DND-41 (cell line): ENCODE measurements at regions not wholly inside any gene's neighbourhood (a gene's known extent, or its start where the extent isn't known, plus 50 kb on each side); places are given as distances from the start of the nearest gene placed in this dataset.

Experiments used
- ATAC-seq: fragments of 200-7000 bp; cut with Tn5 transposase; 3 replicates; pipeline ENCODE4 v1.9.1; 2021; ENCODE audit warnings: low read depth; ENCODE audit not compliant: insufficient read depth
- DNase-seq: peaks from one replicate; pipeline ENCODE4 v3.0.0-alpha.2; 2020
- H2AFZ ChIP-seq: 2 replicates; pipeline ENCODE4 v1.6.0; 2012; ENCODE audit warnings: low read depth, low read length
- H3K27ac ChIP-seq: 2 replicates; pipeline ENCODE4 v1.5.1; 2012; ENCODE audit warnings: low read length, inconsistent platforms
- H3K27me3 ChIP-seq: fragments of 200-600 bp; sonication (generic); 2 replicates; pipeline ENCODE4 v1.6.0; 2012; ENCODE audit warnings: low read length, mild to moderate bottlenecking, inconsistent platforms; ENCODE audit not compliant: insufficient read depth, poor library complexity
- H3K36me3 ChIP-seq: 2 replicates; pipeline ENCODE4 v1.5.1; 2012; ENCODE audit warnings: low read length, inconsistent platforms; ENCODE audit not compliant: insufficient read depth
- H3K4me1 ChIP-seq: 2 replicates; pipeline ENCODE4 v1.5.1; 2012; ENCODE audit warnings: mild to moderate bottlenecking, low read length; ENCODE audit not compliant: insufficient read depth
- H3K4me2 ChIP-seq: 2 replicates; pipeline ENCODE4 v1.6.0; 2012; ENCODE audit warnings: mild to moderate bottlenecking, moderate library complexity, low read length, inconsistent platforms; ENCODE audit not compliant: insufficient read depth
- H3K4me3 ChIP-seq, 2 experiments: fragments of 200-600 bp in 1 of 2; shearing (Covaris generic) in 1 of 2; 2 replicates each; pipeline ENCODE4 v1.5.1; 2012 to 2016; ENCODE audit warnings: inconsistent platforms in 2 of 2, low read length in 2 of 2, mild to moderate bottlenecking in 2 of 2, low read depth in 1 of 2, moderate library complexity in 1 of 2
- H3K79me2 ChIP-seq: 2 replicates; pipeline ENCODE4 v1.6.0; 2012; ENCODE audit warnings: low read length, inconsistent platforms; ENCODE audit not compliant: insufficient read depth
- H3K9ac ChIP-seq: 2 replicates; pipeline ENCODE4 v1.6.0; 2012; ENCODE audit warnings: low read depth, mild to moderate bottlenecking, inconsistent platforms, low read length, moderate library complexity
- H3K9me3 ChIP-seq: 2 replicates; pipeline ENCODE4 v1.5.1; 2012; ENCODE audit warnings: low read length, moderate library complexity, mild to moderate bottlenecking, inconsistent platforms; ENCODE audit not compliant: insufficient read depth, severe bottlenecking
- H4K20me1 ChIP-seq: 2 replicates; pipeline ENCODE4 v1.6.0; 2012; ENCODE audit warnings: low read length; ENCODE audit not compliant: insufficient read depth
- EZH2 ChIP-seq: IDR thresholded peaks from 3 replicates; pipeline ENCODE4 v1.6.1; 2012; ENCODE audit warnings: borderline replicate concordance, low read depth, mild to moderate bottlenecking, moderate library complexity, low read length, inconsistent platforms; ENCODE audit not compliant: severe bottlenecking
- TF ChIP-seq, protein P1 (sequence below): IDR thresholded peaks from 2 replicates; pipeline ENCODE4 v1.5.1; 2012; ENCODE audit warnings: borderline replicate concordance, low read length, moderate library complexity, mild to moderate bottlenecking; ENCODE audit not compliant: poor library complexity, severe bottlenecking; ENCODE audit errors: extremely low read depth

DNA sequence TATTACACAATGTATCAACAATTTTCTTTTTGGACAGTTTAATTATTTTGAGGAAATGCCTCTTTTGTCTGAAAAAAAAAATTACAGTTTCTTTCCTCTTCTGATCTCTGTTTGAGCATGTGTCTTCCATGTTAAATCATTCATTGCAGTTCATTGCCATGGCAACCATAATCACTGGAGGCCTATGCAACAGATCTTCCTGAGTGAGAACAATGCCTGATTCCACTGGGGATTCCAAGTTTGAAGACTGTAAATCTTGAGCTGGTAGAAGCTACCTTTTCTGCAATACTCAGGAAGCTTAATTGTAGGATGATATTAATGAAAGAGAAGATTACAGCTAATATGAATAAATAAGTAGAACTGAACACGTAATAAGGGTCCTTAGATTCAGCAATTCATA, 721.4 kb upstream of the CNTNAP5 start:
- no peak overlapping the region for H3K9ac ChIP-seq
- no peaks in the 10 kb centered on the region for H3K79me2 ChIP-seq
- ATAC-seq = no peak
- no peak for TF ChIP-seq EZH2
- TF ChIP-seq, protein P1, sequence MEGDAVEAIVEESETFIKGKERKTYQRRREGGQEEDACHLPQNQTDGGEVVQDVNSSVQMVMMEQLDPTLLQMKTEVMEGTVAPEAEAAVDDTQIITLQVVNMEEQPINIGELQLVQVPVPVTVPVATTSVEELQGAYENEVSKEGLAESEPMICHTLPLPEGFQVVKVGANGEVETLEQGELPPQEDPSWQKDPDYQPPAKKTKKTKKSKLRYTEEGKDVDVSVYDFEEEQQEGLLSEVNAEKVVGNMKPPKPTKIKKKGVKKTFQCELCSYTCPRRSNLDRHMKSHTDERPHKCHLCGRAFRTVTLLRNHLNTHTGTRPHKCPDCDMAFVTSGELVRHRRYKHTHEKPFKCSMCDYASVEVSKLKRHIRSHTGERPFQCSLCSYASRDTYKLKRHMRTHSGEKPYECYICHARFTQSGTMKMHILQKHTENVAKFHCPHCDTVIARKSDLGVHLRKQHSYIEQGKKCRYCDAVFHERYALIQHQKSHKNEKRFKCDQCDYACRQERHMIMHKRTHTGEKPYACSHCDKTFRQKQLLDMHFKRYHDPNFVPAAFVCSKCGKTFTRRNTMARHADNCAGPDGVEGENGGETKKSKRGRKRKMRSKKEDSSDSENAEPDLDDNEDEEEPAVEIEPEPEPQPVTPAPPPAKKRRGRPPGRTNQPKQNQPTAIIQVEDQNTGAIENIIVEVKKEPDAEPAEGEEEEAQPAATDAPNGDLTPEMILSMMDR = no peak
- no peak overlapping the region for H3K4me3 ChIP-seq
- H3K4me1 ChIP-seq = no peaks in the 10 kb centered on the region
- DNase-seq = no peak
- no peak overlapping the region for H2AFZ ChIP-seq
- H3K27me3 ChIP-seq = no peaks in the 10 kb centered on the region
- no peak overlapping the region for H3K4me2 ChIP-seq
- H3K27ac ChIP-seq = no peak overlapping the region
- no peaks in the 10 kb centered on the region for H4K20me1 ChIP-seq
- H3K9me3 ChIP-seq = no peaks in the 10 kb centered on the region
- H3K36me3 ChIP-seq = no peaks in the 10 kb centered on the region
